Motor neuron (in vitro differentiated cells): ENCODE measurements at regions not wholly inside any gene's neighbourhood (a gene's known extent, or its start where the extent isn't known, plus 50 kb on each side); places are given as distances from the start of the nearest gene placed in this dataset.
"Not testable (repeated sequence)": the region's sequence is repeated elsewhere in the genome, so short reads cannot be mapped to it uniquely, and the experiment has no call there.

ENCODE experiments used
- ATAC-seq, 8 experiments: fragments of 200-7000 bp; cut with Tn5 transposase; replicated peaks in 6 of 8; 2 replicates each; pipeline ENCODE4 v1.8.0; 2021; ENCODE audit warnings: mild to moderate bottlenecking in 8 of 8, moderate library complexity in 8 of 8
- H3K27ac ChIP-seq, 2 donors: fragments of 250-450 bp; sonication (Bioruptor Pico); 2 replicates each; pipeline ENCODE4 v1.9.0; 2021; ENCODE audit warnings: antibody characterized with exemption in 2 of 2, mild to moderate bottlenecking in 2 of 2, moderate library complexity in 1 of 2
- H3K4me1 ChIP-seq, 2 donors: fragments of 250-450 bp; sonication (Bioruptor Pico); replicated peaks in 1 of 2; 2 replicates each; pipeline ENCODE4 v1.6.1; 2021; ENCODE audit warnings: antibody characterized with exemption in 2 of 2, mild to moderate bottlenecking in 2 of 2, moderate library complexity in 1 of 2
- H3K4me3 ChIP-seq, 5 donors: fragments of 250-450 bp; sonication (Bioruptor Pico); 2 replicates each; pipeline ENCODE4 v1.9.0; 2021; ENCODE audit warnings: antibody characterized with exemption in 5 of 5, mild to moderate bottlenecking in 5 of 5, moderate library complexity in 4 of 5
- WGBS, 10 experiments: fragments of 450-650 bp; shearing (Covaris generic); methylation state at CpG; one replicate each; pipeline ENCODE4 v1.0.0; 2022; 5-methylcytosine and 5-hydroxymethylcytosine counted together
- in situ Hi-C, 9 experiments: fragments of 400-800 bp; cut with MboI; loops; one replicate each; pipeline ENCODE4 v1.15.0; 2021; ENCODE audit warnings: low sequenced_read_pairs in 9 of 9, low pct_unique_long_range_greater_than_20kb in 2 of 9; ENCODE audit not compliant: unreplicated experiment in 9 of 9

DNA sequence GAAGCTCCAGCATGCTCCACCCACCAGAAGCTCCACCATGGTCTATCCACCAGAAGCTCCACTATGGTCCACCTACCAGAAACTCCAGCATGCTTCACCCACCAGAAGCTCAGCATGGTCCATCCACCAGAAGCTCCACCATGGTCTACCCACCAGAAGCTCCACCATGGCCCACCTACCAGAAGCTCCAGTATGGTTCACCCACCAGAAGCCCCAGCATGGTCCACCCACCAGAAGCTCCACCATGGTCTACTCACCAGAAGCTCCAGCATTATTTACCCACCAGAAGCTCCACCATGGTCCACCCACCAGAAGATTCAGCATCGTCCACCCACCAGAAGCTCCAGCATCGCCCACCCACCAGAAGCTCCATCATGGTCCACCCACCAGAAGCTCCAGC lies 4490.2 kb upstream of the OR11H1 start:
- H3K4me3 ChIP-seq, ATAC-seq, H3K27ac ChIP-seq, in situ Hi-C loops, H3K4me1 ChIP-seq: not testable (repeated sequence)
- 0 to 50% (median 26%) methylated on average over 1 to 2 of the region's 2 CpGs; no CpG with 5 or more reads in 1 of the 10 experiments for WGBS, 10 experiments

DNA sequence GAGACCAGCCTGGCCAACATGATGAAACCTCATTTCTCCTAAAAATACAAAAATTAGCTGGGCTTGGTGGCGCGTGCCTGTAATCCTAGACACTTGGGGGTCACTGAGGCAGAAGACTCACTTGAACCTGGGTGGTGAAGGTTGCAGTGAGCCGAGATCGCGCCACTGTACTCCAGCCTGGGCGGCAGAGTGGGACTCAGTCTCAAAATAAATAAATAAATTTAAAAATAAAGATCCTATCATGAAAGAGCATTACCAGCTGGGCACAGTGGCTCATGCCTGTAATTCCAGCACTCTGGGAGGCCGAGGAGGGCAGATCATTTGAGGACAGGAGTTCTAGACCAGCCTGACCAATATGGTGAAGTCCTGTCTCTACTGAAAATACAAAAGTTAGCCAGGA lies 4489.2 kb upstream of the OR11H1 start:
- H3K4me3 ChIP-seq, H3K4me1 ChIP-seq, in situ Hi-C loops, ATAC-seq, H3K27ac ChIP-seq: not testable (repeated sequence)
- WGBS, 10 experiments = 18 to 62% (median 32%) methylated on average over 6 to 7 of the region's 7 CpGs

DNA sequence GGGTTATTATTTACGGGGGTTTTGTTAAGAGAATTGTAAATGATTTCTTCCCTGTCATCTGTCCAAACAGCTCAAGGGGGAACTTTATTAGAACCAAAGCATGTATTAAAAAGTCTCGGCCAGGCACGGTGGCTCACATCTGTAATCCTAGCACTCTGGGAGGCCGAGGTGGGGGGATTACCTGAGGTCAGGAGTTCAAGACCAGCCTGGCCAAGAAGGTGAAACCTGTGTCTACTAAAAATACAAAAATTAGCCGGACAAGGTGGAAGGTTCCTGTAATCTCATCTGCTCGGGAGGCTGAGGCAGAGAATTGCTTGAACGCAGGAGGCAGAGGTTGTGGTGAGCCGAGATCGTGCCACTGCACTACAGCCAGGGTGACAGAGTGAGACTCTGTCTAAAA lies 4486.6 kb upstream of the OR11H1 start:
- in situ Hi-C loops, H3K27ac ChIP-seq, H3K4me1 ChIP-seq, ATAC-seq, H3K4me3 ChIP-seq: not testable (repeated sequence)
- WGBS, 10 experiments = 8 to 54% (median 32%) methylated on average over 7 to 9 of the region's 9 CpGs

DNA sequence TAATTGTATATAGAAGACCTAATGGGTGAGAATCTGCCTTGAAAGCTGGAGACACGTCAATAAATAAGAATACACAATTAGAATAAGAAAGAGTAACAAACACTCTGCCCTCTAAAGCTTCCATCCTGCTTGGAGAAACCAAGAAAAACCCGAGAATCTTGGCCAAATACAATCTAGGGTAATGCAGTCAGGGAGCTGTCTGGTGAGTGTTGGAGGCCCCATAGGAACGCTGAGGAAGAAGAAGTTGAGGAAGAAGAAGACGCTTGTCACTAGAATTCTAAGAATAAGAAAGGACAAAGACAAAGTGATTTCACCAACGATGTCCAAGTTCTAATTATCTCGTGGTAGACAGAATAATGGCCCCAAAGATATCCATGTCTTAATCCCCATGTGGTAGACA lies 4485.9 kb upstream of the OR11H1 start:
- ATAC-seq = no peak
- WGBS, 10 experiments = 0 to 23% (median 7%) methylated on average over 4 to 6 of the region's 6 CpGs
- in situ Hi-C loops = no loop called here

DNA sequence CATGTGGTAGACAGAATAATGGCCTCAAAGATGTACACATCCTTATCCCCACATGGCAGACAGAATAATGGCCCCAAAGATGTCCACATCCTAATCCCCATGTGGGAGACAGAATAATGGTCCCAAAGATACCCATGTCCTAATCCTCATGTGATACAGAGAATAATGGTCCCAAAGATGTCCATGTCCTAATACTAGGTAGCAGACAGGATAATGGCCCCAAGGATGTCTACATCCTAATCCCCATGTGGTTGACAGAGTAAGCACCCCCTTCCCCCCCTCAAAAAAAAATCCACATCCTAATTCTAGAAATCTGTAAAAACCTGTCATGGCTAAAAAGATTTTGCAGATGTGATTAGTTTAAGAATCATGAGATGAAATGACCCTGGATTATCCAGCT lies 4484.7 kb upstream of the OR11H1 start:
- H3K27ac ChIP-seq, ATAC-seq, in situ Hi-C loops, H3K4me3 ChIP-seq, H3K4me1 ChIP-seq: not testable (repeated sequence)

More for the DNA sequence above, 4485.9 kb upstream of the OR11H1 start:
- H3K4me3 ChIP-seq = no peak overlapping the region
- no peak overlapping the region for H3K27ac ChIP-seq
- no peaks in the 10 kb centered on the region for H3K4me1 ChIP-seq

DNA sequence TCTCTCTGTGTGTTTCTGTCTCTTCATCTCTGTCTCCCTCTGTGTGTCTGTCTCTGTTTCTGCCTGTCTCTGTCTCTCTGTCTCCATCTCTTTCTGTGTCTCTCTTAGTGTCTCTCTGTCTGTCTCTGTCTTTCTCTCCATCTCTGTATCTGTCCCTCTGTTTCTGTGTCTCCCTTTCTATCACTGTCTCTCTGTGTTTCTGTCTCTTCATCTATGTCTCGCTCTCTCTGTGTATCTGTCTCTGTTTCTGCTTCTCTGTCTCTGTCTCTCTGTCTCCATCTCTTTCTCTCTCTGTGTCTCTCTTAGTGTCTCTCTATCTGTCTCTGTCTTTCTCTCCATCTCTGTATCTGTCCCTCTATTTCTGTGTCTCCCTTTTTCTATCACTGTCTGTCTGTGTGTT lies 4479.1 kb upstream of the OR11H1 start:
- H3K4me1 ChIP-seq, H3K27ac ChIP-seq, H3K4me3 ChIP-seq, ATAC-seq, in situ Hi-C loops: not testable (repeated sequence)
- WGBS, 10 experiments = 0 to 87% (median 61%) methylated on average over 1 of the region's 1 CpG

DNA sequence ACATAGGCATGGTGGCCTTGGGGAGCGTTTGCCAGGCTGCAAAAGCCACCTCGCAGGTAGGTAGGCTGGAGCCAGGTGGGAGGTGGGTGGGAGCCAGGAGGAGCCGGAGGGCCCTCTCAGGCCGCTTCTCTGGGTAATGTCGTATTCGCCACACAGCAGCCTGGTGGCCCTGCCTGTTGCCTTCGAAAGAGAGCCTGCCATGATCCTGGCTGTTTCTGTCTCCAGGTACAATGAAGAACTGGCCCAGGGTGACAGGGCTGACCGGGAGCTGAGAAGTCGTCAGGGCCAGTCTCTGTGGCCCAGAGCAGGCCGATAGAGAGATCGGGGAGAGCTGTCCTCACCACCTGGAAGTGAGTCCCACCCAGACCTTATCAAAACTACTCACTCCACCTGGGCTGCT lies 4477.8 kb upstream of the OR11H1 start:
- in situ Hi-C loops, ATAC-seq, H3K27ac ChIP-seq, H3K4me1 ChIP-seq, H3K4me3 ChIP-seq: not testable (repeated sequence)
- no CpG with 5 or more reads among the region's 11 CpGs for WGBS, 10 experiments

DNA sequence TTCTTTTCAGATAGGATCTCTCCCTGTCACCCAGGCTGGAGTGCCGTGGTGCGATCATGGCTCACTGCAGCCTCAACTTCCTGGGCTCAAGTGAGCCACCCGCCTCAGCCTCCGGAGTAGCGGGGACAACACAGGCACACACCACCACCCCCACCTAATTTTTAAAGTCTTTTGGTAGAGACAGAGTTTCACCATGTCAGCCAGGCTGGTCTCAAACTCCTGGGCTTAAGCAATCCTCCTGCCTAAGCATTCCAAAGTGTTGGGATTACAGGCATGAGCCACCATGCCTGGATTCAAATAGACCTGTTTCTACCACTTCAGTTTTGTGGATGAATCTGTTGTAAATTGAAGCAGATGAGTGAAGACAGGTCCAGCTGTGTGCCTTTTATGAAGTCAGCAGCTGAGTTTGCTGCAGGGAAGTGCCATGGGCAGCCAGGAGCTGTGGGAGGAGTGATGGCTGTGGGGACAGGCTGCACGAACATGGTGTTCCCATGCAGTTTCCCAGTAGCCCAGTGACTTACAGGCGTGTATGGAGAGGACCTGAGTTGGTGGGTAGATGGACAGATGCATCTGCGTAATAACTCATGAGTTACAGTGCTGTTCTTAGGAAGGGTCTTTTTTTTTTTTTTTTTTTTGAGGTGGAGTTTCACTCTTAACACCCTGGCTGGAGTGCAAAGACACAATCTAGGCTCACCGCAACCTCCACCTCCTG lies 4476.4 kb upstream of the OR11H1 start:
- H3K4me3 ChIP-seq, H3K4me1 ChIP-seq, ATAC-seq, in situ Hi-C loops, H3K27ac ChIP-seq: not testable (repeated sequence)
- WGBS, 10 experiments = 0 to 34% (median 24%) methylated on average over 1 to 4 of the region's 9 CpGs; no CpG with 5 or more reads in 6 of the 10 experiments

DNA sequence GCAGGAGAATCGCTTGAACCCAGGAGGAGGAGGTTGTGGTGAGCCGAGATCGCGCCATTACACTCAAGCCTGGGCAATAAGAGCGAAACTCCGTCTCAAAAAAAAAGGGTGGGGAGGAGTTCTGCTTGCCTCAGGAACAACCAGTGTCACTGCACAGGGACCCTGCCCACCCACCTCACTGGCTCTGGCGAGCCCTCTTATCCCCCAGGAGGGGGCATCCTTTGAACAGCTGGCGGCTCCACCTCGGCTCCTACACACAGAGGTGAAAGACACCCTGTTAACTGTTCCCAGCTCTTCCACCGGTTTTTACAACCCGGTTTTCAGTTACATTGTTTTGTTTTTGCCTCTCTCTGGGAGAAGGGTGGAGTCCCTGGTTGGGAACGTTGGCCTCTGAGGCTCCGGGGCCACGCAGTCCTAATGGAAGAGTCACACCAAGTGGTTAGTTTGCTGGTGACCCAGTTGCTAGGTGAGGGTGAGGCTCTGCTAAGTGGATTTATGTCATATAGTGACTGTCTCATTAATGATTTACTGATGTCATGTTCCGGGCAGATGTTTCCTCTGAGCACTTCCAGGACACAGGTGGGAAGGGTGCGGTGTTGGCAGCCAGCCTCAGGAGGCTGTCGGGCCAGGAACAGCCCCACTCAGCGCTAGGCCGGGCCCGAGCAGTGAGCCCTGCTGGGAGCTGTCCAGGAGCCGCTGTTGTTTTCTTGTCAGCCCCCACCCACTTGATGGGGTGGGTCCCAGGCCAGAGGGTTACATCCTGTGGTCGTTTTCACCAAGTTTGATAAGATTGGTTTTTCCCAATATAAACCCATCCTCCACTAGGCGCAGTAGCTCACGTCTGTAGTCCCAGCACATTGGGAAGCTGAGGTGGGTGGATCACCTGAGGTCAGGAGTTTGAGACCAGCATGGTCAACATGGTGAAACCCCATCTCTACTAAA lies 4474.3 kb upstream of the OR11H1 start:
- in situ Hi-C loops = not testable (repeated sequence)
- WGBS, 10 experiments = 0 to 58% (median 44%) methylated on average over 1 to 14 of the region's 24 CpGs

DNA sequence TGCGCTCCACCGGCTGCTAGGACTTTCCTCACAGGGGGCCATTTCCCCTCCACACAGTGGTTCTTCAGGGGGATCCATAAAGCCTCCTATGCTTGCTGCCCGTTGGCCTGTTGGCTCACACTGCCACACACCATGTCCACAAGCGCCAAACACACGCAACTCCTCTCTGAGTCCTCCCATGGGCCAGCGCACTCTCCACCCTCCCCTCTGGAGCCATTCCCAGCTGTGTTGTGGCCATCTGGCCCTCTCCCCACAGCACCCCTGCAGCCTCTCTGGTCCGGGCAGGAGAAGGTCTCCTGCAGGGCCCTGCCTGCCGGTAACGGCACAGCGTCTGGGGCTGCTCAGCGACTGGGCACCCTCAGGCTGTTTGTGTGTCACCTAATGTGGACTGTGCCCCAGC lies 4473.3 kb upstream of the OR11H1 start:
- in situ Hi-C loops, H3K4me1 ChIP-seq, H3K27ac ChIP-seq, ATAC-seq, H3K4me3 ChIP-seq: not testable (repeated sequence)
- 20 to 50% (median 35%) methylated on average over 1 to 7 of the region's 11 CpGs; no CpG with 5 or more reads in 4 of the 10 experiments for WGBS, 10 experiments

More for the DNA sequence above, 4474.3 kb upstream of the OR11H1 start:
- H3K4me3 ChIP-seq, H3K4me1 ChIP-seq, H3K27ac ChIP-seq: not testable (repeated sequence)
- peak in 2 of 8 experiments; percentile 34 to 54 for ATAC-seq

DNA sequence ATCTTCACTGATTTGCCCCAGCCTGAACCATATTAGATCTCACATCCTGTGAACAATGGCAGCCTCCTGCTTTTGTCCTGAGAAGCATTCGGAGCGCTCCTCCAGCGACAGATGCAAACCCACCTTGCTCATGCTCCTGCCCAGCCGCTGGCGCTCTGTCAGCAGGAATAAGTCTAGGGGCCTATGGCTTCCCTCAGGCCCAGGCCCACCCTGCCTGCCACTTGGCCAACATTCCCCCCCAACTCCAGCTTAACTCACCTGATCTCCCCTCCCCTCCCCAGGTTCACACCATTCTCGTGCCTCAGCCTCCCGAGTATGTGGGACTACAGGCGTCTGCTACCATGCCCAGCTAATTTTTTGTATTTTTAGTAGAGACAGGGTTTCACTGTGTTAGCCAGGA lies 4472.8 kb upstream of the OR11H1 start:
- H3K27ac ChIP-seq, ATAC-seq, H3K4me1 ChIP-seq, H3K4me3 ChIP-seq, in situ Hi-C loops: not testable (repeated sequence)
- 22 to 90% (median 47%) methylated on average over 2 to 8 of the region's 8 CpGs; no CpG with 5 or more reads in 3 of the 10 experiments for WGBS, 10 experiments

DNA sequence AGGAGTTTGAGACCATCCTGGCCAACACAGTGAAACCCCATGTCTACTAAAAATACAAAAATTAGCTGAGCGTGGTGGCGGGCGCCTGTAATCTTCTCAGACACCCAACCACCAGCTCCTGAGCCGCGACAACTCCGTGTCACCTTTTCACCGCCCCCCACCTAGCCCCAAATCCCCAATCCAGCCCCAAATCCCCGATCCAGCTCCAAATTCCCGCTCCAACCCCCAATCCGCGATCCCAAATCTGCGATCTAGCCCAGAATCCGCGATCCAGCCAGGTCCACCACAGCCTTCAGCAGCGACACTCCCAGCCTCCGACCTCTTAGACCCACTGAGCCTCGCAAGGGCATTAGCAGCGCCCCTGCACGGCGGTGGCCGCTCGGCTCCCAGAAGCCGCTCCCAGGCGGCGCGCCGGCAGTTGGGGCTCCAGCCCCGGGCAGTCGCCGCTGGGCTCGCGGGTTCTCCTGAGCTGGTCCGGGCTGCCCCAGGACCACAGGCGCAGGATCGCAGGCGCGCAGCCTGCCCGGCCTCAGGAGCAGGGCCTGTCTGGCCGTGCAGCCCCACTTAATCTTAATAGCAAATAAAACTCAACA lies 4469.9 kb upstream of the OR11H1 start:
- H3K4me3 ChIP-seq, in situ Hi-C loops, ATAC-seq, H3K27ac ChIP-seq, H3K4me1 ChIP-seq: not testable (repeated sequence)
- 25 to 80% (median 63%) methylated on average over 1 to 17 of the region's 39 CpGs; no CpG with 5 or more reads in 3 of the 10 experiments for WGBS, 10 experiments

DNA sequence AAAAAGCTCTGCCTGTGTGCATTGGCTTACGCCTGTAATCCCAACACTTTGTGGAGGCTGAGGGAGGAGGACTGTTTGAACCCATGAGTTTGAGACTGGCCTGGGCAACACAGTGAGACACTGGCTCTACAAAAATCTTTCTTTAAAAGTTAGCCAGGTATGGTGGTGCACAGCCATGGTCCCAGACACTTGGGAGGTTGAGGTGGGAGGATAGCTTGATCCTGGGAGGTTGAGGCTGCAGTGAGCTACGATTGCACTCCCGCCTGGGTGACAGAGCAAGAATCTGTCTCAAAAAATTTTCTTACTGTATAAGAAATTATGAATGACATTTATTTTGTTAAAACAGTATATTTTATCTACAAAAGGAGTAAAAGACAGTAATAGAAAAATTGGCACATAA lies 4468.9 kb upstream of the OR11H1 start:
- H3K4me3 ChIP-seq, H3K4me1 ChIP-seq, H3K27ac ChIP-seq, ATAC-seq, in situ Hi-C loops: not testable (repeated sequence)
- WGBS, 10 experiments = 9 to 75% (median 46%) methylated on average over 2 to 3 of the region's 3 CpGs
